Psoas muscle (tissue), 7 donors: ENCODE measurements at regions not wholly inside any gene's neighbourhood (a gene's known extent, or its start where the extent isn't known, plus 50 kb on each side); places are given as distances from the start of the nearest gene placed in this dataset.
"Not testable (repeated sequence)": the region's sequence is repeated elsewhere in the genome, so short reads cannot be mapped to it uniquely, and the experiment has no call there.

Experiments
- ATAC-seq, 4 donors: fragments of 200-7000 bp; cut with Tn5 transposase; one replicate each; pipeline ENCODE4 v1.9.1; 2020; ENCODE audit warnings: moderate library complexity in 3 of 4, mild to moderate bottlenecking in 2 of 4
- DNase-seq, 2 donors: peaks; one replicate each; pipeline ENCODE4 v3.0.0-alpha.2; 2020
- H3K27ac ChIP-seq: fragments of 200-600 bp; one replicate; pipeline ENCODE4 v1.8.0; 2022
- H3K27me3 ChIP-seq, 3 donors: fragments of 200-600 bp in 1 of 3; one replicate each; pipeline versions ENCODE4 v1.6.1 to v1.8.0; 2013 to 2022; ENCODE audit warnings: low read length in 2 of 3, mild to moderate bottlenecking in 2 of 3, moderate library complexity in 1 of 3; ENCODE audit not compliant: insufficient read depth in 3 of 3
- H3K36me3 ChIP-seq, 2 donors: fragments of 200-600 bp in 1 of 2; one replicate each; pipeline versions ENCODE4 v1.6.1 to v1.8.0; 2013 to 2022; ENCODE audit warnings: low read depth in 1 of 2, mild to moderate bottlenecking in 1 of 2, moderate library complexity in 1 of 2; ENCODE audit not compliant: insufficient read depth in 1 of 2
- H3K4me1 ChIP-seq: fragments of 200-600 bp; one replicate; pipeline ENCODE4 v1.8.0; 2022
- H3K4me3 ChIP-seq: fragments of 200-600 bp; one replicate; pipeline ENCODE4 v1.8.0; 2022; ENCODE audit warnings: mild to moderate bottlenecking
- H3K9me3 ChIP-seq: fragments of 200-600 bp; one replicate; pipeline ENCODE4 v1.8.0; 2022
- CTCF ChIP-seq: fragments of 200-600 bp; IDR thresholded peaks from one replicate; pipeline ENCODE4 v1.8.0; 2022; ENCODE audit warnings: antibody characterized with exemption
- WGBS, 3 donors: extraction: QIAGEN DNeasy Blood & Tissue Kit; methylation state at CpG; one replicate each; pipeline versions ENCODE4 v1.1.6 to v1.1.7; 2013; 5-methylcytosine and 5-hydroxymethylcytosine counted together
- intact Hi-C, 2 donors: fragments of 100-400 bp; cut with DNase I; formaldehyde crosslinking; loops; one replicate each; pipeline versions ENCODE4 v1.11.0 to v1.14.2; 2022
- donor health status: healthy with polysubstance abuse.
- donor health status: DM: no; HTN: no; CAD: no; lungs with moderate emphysema.
- donor health status: Bipolar disorder and iron deficiency.
- donor health status: healthy.
- donor health status: DM: yes; HTN: yes; CAD: no.
- donor health status: DM: no; HTN: no; CAD: no.
- donor health status: DM: yes; HTN: yes; CAD: no.

- no peaks in the 10 kb centered on the region for H3K36me3 ChIP-seq
- TF ChIP-seq CTCF: no peak
- intact Hi-C loops: no loop called here
- H3K9me3 ChIP-seq: no peaks in the 10 kb centered on the region
- DNase-seq (no peak), ATAC-seq (no peak)
- H3K4me3 ChIP-seq: no peak overlapping the region
- no peak overlapping the region for H3K27ac ChIP-seq
- no peaks in the 10 kb centered on the region for H3K27me3 ChIP-seq
- H3K4me1 ChIP-seq: no peaks in the 10 kb centered on the region
- 91 to 93% (median 92%) methylated on average over 4 of the region's 4 CpGs for WGBS, 3 donors
These were observed 558.2 kb upstream of the USP24 start for GRCh38 chr1:55773211-55773940.

DNA sequence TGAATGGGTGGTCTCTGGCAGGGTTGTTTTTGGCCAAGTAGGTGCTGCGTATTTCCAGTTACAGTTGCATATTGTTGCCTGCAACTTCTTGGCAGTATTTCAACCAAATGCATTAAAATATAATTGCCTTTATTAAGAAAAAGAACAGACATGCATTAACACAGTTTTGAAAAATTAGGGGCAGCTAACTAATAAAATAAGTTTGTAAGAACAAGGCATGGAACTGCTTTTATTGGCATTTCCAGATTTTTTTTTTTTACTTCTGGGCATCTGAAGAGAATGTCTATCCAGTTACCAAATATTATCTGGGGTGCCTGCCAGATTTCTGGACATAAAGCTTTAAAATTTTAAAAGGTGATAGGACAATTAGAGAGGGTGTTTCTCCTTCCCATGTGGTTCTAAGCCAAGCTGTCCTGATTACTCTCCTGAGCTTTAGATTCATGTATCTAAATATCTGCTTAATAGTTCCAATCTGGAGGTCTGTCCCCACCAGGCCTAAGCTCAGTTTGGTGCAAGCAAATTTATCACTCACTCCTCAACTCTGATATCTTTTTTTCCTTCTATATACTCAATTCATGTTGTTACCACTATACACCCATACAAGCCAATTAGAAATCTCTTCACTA lies 553.3 kb upstream of the USP24 start:
- H3K36me3 ChIP-seq: no peaks in the 10 kb centered on the region
- DNase-seq: no peak
- no peaks in the 10 kb centered on the region for H3K4me1 ChIP-seq
- intact Hi-C loops: no loop called here
- no peaks in the 10 kb centered on the region for H3K9me3 ChIP-seq
- no peak for TF ChIP-seq CTCF
- no peak for ATAC-seq
- H3K27me3 ChIP-seq: no peaks in the 10 kb centered on the region
- 87 to 92% (median 90%) methylated on average over 1 of the region's 1 CpG for WGBS, 3 donors
- H3K4me3 ChIP-seq: no peak overlapping the region
- H3K27ac ChIP-seq: no peak overlapping the region

DNA sequence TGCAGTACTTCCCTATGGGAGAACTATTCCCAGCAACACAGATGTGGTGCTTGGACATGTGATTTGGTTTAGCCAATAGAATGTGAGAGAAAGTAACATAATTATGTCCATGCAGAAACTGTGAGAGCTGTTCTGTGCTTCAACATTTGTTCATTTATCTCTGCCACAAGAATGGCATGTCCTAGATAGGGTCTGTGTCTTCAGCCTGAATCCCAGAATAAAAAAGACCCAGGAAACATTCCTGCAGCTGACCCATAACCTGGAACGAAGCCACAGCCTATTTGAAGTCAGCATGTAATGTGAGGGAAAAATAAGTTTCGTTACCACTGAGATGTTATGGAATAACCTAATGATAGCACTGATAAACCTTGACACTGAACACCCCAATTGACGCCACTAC lies 552.0 kb upstream of the USP24 start:
- 80 to 85% (median 82%) methylated on average over 3 of the region's 3 CpGs for WGBS, 3 donors
- no peaks in the 10 kb centered on the region for H3K4me1 ChIP-seq
- no peak for TF ChIP-seq CTCF
- no peaks in the 10 kb centered on the region for H3K9me3 ChIP-seq
- H3K27ac ChIP-seq: no peak overlapping the region
- ATAC-seq (no peak), DNase-seq (no peak)
- intact Hi-C loops: no loop called here
- H3K4me3 ChIP-seq: no peak overlapping the region
- no peaks in the 10 kb centered on the region for H3K36me3 ChIP-seq
- no peaks in the 10 kb centered on the region for H3K27me3 ChIP-seq

DNA sequence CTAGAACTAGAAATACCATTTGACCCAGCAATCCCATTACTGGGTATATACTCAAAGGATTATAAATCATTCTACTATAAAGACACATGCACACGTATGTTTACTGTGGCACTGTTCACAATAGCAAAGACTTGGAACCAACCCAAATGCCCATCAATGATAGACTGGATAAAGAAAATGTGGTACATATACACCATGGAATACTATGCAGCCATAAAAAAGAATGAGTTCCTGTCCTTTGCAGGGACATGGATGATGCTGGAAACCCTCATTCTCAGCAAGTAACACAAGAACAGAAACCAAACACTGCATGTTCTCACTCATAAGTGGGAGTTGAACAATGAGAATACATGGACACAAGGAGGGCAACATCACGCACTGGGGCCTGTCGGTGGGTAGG lies 550.3 kb upstream of the USP24 start:
- H3K9me3 ChIP-seq, H3K27me3 ChIP-seq, H3K27ac ChIP-seq, H3K36me3 ChIP-seq, H3K4me1 ChIP-seq, ATAC-seq, intact Hi-C loops, DNase-seq, H3K4me3 ChIP-seq: not testable (repeated sequence)
- WGBS, 3 donors: 81 to 94% (median 86%) methylated on average over 3 of the region's 3 CpGs

DNA sequence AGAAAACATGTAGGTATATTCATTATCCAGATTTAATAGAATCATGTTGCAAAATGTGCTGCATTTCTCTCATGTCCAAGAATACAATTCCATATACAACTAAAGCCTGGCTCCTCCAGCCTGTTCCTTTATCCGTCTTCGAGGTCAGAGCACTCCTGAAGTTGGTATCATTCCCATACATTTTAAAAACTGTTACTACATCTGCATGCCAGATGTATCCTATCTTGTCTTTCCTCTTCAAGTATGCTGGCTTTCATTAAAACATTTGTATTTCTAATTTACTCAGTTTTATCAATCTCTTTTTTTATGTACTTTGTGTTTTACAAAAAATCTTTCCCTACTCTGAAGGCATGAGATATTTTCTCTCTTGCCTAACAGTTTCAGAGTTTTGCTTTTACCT lies 536.6 kb upstream of the USP24 start:
- no peak overlapping the region for H3K4me3 ChIP-seq
- WGBS, 3 donors: 86 to 90% (median 86%) methylated on average over 2 of the region's 2 CpGs

More for the DNA sequence above, 536.6 kb upstream of the USP24 start:
- ATAC-seq (no peak), DNase-seq (no peak)
- no peaks in the 10 kb centered on the region for H3K9me3 ChIP-seq
- H3K4me1 ChIP-seq: no peaks in the 10 kb centered on the region
- no peaks in the 10 kb centered on the region for H3K27me3 ChIP-seq
- no peaks in the 10 kb centered on the region for H3K36me3 ChIP-seq
- H3K27ac ChIP-seq: no peak overlapping the region
- intact Hi-C loops: no loop called here
- no peak for TF ChIP-seq CTCF
